AG08396 (cell line): ENCODE measurements at regions not wholly inside any gene's neighbourhood (a gene's known extent, or its start where the extent isn't known, plus 50 kb on each side); places are given as distances from the start of the nearest gene placed in this dataset.

ENCODE experiments used
- DNase-seq: peaks from one replicate; pipeline ENCODE4 v3.0.0; 2012; ENCODE audit warnings: low spot score, mixed read lengths

GRCh38 chr11:110786226-110786902 is 74.1 kb upstream of the ARHGAP20 start:
- DNase-seq = no peak

GRCh38 chr11:110785398-110785797 is 73.2 kb upstream of the ARHGAP20 start:
- no peak for DNase-seq

GRCh38 chr11:110782616-110783015 is 70.4 kb upstream of the ARHGAP20 start:
- DNase-seq = no peak

DNA sequence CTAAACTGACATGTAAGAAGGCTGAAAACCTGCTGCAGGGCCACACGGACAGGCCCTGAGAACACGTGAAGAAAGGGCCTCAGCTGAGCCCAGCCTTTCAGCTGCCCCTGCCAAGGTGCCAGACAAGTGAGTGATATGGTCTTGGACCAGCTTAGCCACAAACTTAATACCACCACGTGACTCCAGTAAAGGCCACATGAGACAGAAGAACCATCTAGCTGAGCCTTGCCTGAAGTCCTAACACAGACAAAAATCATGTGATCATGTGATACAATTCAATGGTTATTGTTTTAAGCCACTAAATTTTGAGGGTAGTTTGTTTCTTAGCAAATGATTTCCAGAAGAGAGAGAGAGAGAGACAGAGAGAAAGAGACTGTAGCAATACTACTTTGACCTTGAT is 66.9 kb upstream of the ARHGAP20 start:
- no peak for DNase-seq

GRCh38 chr11:110778343-110778742 is 66.1 kb upstream of the ARHGAP20 start:
- no peak for DNase-seq

DNA sequence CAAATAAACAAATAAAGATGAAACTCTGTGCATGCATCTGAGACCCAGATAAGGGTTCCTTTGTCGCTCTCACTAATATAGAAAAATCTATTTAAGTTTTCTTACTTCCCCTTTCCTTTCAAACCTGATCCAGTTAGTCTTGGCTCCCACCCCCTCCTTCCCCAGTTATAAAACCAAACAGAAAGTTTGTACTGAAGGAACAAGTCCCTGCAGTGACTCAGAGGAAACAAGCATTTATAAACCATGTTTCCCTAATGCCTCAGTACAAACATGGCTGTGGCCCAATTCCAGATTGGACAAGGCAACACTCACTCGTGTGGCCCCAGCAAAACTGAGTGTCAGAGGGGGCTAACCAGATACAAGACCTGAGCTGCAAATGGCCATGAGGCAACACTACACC is 65.5 kb upstream of the ARHGAP20 start:
- peak; percentile 41 for DNase-seq

GRCh38 chr11:110776081-110776480 is 63.8 kb upstream of the ARHGAP20 start:
- no peak for DNase-seq

- no peak for DNase-seq
Observed at GRCh38 chr11:110774138-110775014, 62.1 kb upstream of the ARHGAP20 start.

GRCh38 chr11:110773442-110773841 is 61.2 kb upstream of the ARHGAP20 start:
- no peak for DNase-seq

GRCh38 chr11:110772863-110773262 is 60.6 kb upstream of the ARHGAP20 start:
- no peak for DNase-seq

DNA sequence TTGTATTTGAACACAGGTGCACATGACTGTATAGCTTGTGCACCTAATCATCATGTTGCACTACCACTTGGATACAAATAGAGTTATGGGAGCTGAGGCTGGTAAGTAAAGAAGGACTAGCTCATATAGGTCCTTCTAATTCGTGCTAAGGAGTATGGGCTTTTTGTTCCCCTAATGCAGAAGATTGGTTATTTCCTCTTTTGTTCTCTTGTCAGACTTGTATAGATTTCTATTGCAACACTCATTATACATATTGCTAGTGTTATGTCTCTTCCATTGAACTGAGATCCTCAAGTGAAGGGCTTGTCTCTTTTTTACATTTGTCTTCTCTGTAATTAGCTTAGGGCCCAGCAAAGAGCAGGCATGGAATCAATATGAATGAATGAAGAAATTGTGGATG is 54.1 kb upstream of the ARHGAP20 start:
- DNase-seq = no peak

GRCh38 chr11:110764485-110764884 is 52.2 kb upstream of the ARHGAP20 start:
- no peak for DNase-seq

- peak; percentile 34 for DNase-seq
Observed at GRCh38 chr11:110763249-110764011, 51.2 kb upstream of the ARHGAP20 start.

- peak; percentile 7 for DNase-seq
Observed at GRCh38 chr11:110762590-110762989, 50.4 kb upstream of the ARHGAP20 start.
